ENCODE measurements at regions not wholly inside any gene's neighbourhood (a gene's known extent, or its start where the extent isn't known, plus 50 kb on each side); places are given as distances from the start of the nearest gene placed in this dataset.
A peak's percentile ranks its signal among the peaks of the same experiment; 100 is the strongest.

DNA sequence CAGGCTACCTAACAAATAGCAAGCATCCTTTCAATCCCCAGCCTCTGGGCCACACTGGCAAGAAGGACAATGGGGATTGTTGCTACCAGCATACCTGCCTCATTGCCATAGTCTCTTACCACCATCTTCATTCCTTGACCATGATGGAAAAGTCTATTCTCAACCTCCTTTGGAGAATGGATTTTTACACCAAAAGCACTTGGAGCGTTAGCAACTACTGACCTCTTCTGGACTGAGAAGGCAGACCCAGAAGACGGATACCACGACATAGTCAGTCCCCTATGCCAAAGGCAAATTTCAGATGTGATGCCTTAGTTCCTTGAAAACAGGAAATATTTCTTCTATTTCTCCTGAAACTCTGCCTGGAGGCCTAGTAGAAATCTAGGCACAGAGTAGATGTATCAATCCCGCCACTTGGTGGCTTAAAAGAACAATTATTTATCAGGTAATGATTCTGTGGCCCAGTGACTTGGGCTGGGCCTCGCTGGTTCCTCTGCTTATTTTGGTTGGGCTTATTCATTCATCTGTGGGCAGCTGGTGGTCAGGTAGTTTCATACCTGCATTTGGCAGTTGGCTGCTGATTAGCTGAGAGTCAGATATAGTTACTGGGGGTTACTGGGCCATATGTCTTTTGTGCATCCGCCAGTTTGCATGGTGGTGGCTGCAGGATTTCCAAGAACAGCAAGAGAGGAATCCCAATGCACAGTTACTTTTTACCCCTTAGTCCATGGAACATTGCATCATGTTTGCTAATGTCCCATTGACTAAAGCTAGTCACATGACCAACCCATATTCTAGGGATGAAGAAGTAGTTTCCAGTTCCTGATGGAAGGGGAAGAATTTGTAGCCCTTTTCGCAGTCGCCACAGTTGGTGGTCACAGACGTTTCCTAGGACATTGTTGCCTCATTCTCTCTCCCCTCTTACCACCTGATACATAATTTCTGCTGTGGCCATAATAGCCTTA lies 75.2 kb downstream of the DHCR7 start:
- Histone ChIP-seq H3K27me3 (no peaks in the 10 kb centered on the region), H3K9me3 (no peaks in the 10 kb centered on the region), H3K4me3 (no peak overlapping the region), H3K36me3 (replicated peaks in 1 of 2; ENCODE audit: insufficient read depth in 1 of 2, low read depth in 2 of 2) (no peaks in the 10 kb centered on the region), H3K27ac (no peak overlapping the region), H3K4me1 (no peaks in the 10 kb centered on the region)
- 71 to 72% methylated on average over 9 of the region's 9 CpGs for WGBS, 2 donors
- DNase-seq (no peak), ATAC-seq (no peak)
- TF ChIP-seq CTCF (IDR thresholded peaks at IDR 0.05) (peak in 5 of 7 experiments; percentile 14 to 48 (median 38)), POLR2A (IDR thresholded peaks at IDR 0.05) (no peak)
- intact Hi-C loops (cut with DNase I), result no loop called here

GRCh38 chr11:71371674-71372069 lies 76.5 kb downstream of the DHCR7 start:
- Histone ChIP-seq H3K27me3 (no peaks in the 10 kb centered on the region), H3K4me3 (no peak overlapping the region), H3K36me3 (replicated peaks in 1 of 2; ENCODE audit: insufficient read depth in 1 of 2, low read depth in 2 of 2) (no peaks in the 10 kb centered on the region), H3K9me3 (no peaks in the 10 kb centered on the region), H3K4me1 (no peaks in the 10 kb centered on the region), H3K27ac (no peak overlapping the region)
- TF ChIP-seq POLR2A (IDR thresholded peaks at IDR 0.05) (no peak), CTCF (IDR thresholded peaks at IDR 0.05) (no peak)
- no peak for ATAC-seq
- intact Hi-C loops (cut with DNase I), result no loop called here
- DNase-seq, result no peak
- 76 to 91% methylated on average over 2 of the region's 2 CpGs for WGBS, 2 donors

- intact Hi-C loops (cut with DNase I), result no loop called here
- no peaks in the 10 kb centered on the region for H3K9me3 ChIP-seq
- ATAC-seq (no peak), DNase-seq (no peak)
- WGBS, 2 donors, result 65 to 73% methylated on average over 14 to 21 of the region's 21 CpGs
- H3K4me1 ChIP-seq, result no peaks in the 10 kb centered on the region
- no peak for TF ChIP-seq CTCF (IDR thresholded peaks at IDR 0.05)
- no peaks in the 10 kb centered on the region for H3K27me3 ChIP-seq
- H3K27ac ChIP-seq, result no peak overlapping the region
- no peak overlapping the region for H3K4me3 ChIP-seq
- no peaks in the 10 kb centered on the region for H3K36me3 ChIP-seq (replicated peaks in 1 of 2; ENCODE audit: insufficient read depth in 1 of 2, low read depth in 2 of 2)
Observed at GRCh38 chr11:71370895-71371673, 77.1 kb downstream of the DHCR7 start.

DNA sequence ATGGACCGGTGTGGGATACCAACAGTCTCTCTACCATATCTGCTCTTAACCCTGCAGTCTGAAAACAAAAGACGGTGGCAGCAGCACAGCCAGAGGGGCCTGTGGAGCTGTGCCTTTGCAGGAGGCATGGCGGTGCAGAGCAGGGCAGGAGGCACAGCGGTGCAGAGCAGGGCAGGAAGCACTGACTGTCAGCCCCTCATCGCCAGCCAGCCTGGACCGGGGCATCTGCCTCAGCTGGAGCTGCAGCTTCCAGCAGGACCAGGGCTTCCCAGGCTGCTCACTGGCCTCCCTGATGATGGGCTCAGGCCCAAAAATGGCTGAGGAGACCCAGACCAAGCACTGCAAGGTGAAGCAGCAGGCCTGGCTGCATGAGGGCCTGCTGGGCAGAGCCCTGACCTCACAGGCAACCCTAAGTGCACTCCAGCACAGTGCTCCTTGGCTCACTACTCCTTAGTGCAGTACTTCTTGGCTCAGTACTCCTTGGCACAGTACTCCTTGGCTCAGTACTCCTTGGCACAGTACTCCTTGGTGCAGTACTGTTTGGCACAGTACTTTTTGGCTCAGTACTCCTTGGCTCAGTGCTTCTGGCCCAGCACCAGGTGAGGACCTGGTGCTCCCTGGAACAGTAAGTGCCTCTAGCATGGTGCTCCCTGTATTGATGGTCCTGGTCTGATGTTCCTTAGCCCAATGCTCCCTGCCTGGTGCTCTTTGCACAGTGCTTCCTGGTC lies 78.0 kb downstream of the DHCR7 start:
- DNase-seq (no peak), ATAC-seq (no peak)
- no peaks in the 10 kb centered on the region for H3K4me1 ChIP-seq
- H3K27me3 ChIP-seq, result no peaks in the 10 kb centered on the region
- no peak overlapping the region for H3K4me3 ChIP-seq
- WGBS, 2 donors, result 90 to 98% methylated on average over 6 of the region's 6 CpGs
- H3K27ac ChIP-seq, result no peak overlapping the region
- intact Hi-C loops (cut with DNase I), result no loop called here
- no peaks in the 10 kb centered on the region for H3K36me3 ChIP-seq (replicated peaks in 1 of 2; ENCODE audit: insufficient read depth in 1 of 2, low read depth in 2 of 2)
- no peak for TF ChIP-seq POLR2A (IDR thresholded peaks at IDR 0.05)
- TF ChIP-seq CTCF (IDR thresholded peaks at IDR 0.05), result no peak
- H3K9me3 ChIP-seq, result no peaks in the 10 kb centered on the region
